Caco-2 (cell line): ENCODE measurements at regions not wholly inside any gene's neighbourhood (a gene's known extent, or its start where the extent isn't known, plus 50 kb on each side); places are given as distances from the start of the nearest gene placed in this dataset.

ENCODE experiments used
- BruUV-seq: library from RNA; stranded (reverse); fragments of 400-500 nt; replicated peaks from 2 replicates; lab custom pipeline; 2021; lab: Mats Ljungman, UMichigan
- CTCF ChIA-PET: fragments of 300-600 bp; sonication (Branson Sonifier 250); formaldehyde crosslinking; loops from one replicate; lab custom pipeline; 2022; ENCODE audit warnings: antibody characterized with exemption; lab: Charles Lee
- POLR2A ChIA-PET: fragments of 300-600 bp; sonication (Branson Sonifier 250); formaldehyde crosslinking; loops from one replicate; lab custom pipeline; 2022; ENCODE audit warnings: antibody characterized with exemption; lab: Charles Lee
- DNase-seq, 2 experiments: peaks; one replicate each; pipeline versions ENCODE4 v3.0.0 to v3.0.0-alpha.2; 2020 to 2022
- H3K27me3 ChIP-seq: replicated peaks from 2 replicates; pipeline ENCODE4 v1.6.0; 2011; ENCODE audit warnings: low read length; ENCODE audit not compliant: control insufficient read depth, insufficient read depth
- H3K36me3 ChIP-seq: 2 replicates; pipeline ENCODE4 v1.5.1; 2011; ENCODE audit warnings: low read length; ENCODE audit not compliant: control insufficient read depth, insufficient read depth
- H3K4me1 ChIP-seq: fragments of 250-450 bp; sonication (Bioruptor Pico); 2 replicates; pipeline ENCODE4 v1.5.1; 2020; ENCODE audit warnings: mild to moderate bottlenecking
- H3K4me3 ChIP-seq: 2 replicates; pipeline ENCODE4 v1.5.1; 2011; ENCODE audit warnings: low read depth, mild to moderate bottlenecking, control low read depth, low read length
- H3K9me3 ChIP-seq: fragments of 250-450 bp; sonication (Bioruptor Pico); 2 replicates; pipeline ENCODE4 v1.5.1; 2020; ENCODE audit warnings: mild to moderate bottlenecking, moderate library complexity
- H3K27ac Mint-ChIP-seq: one replicate; pipeline ENCODE4 v1.8.0; 2022; ENCODE audit warnings: mixed read lengths; ENCODE audit not compliant: unreplicated experiment
- H3K27me3 Mint-ChIP-seq: one replicate; pipeline ENCODE4 v1.8.0; 2022; ENCODE audit warnings: mixed read lengths; ENCODE audit not compliant: insufficient read depth, unreplicated experiment
- H3K36me3 Mint-ChIP-seq: one replicate; pipeline ENCODE4 v1.8.0; 2022; ENCODE audit warnings: mild to moderate bottlenecking, mixed read lengths; ENCODE audit not compliant: insufficient read depth, unreplicated experiment
- H3K4me1 Mint-ChIP-seq: one replicate; pipeline ENCODE4 v1.8.0; 2022; ENCODE audit warnings: low read depth, mixed read lengths; ENCODE audit not compliant: unreplicated experiment
- H3K4me3 Mint-ChIP-seq: one replicate; pipeline ENCODE4 v1.8.0; 2022; ENCODE audit warnings: mild to moderate bottlenecking, moderate library complexity, mixed read lengths; ENCODE audit not compliant: unreplicated experiment
- H3K9me3 Mint-ChIP-seq: one replicate; pipeline ENCODE4 v1.8.0; 2022; ENCODE audit warnings: mixed read lengths; ENCODE audit not compliant: unreplicated experiment
- CTCF ChIP-seq, 2 experiments: fragments of 200-600 bp in 1 of 2; IDR thresholded peaks; 1 replicate in 1 of 2; 2 replicates in 1 of 2; pipeline versions ENCODE4 v1.5.1 to v1.8.0; 2011 to 2022; ENCODE audit warnings: antibody characterized with exemption in 1 of 2, control low read depth in 1 of 2, inconsistent platforms in 1 of 2, low read depth in 1 of 2, low read length in 1 of 2, mild to moderate bottlenecking in 1 of 2, moderate library complexity in 1 of 2; ENCODE audit not compliant: insufficient read depth in 1 of 2, severe bottlenecking in 1 of 2, unreplicated experiment in 1 of 2
- intact Hi-C: fragments of 100-400 bp; cut with micrococcal nuclease; formaldehyde crosslinking; loops from one replicate; pipeline ENCODE4 v1.10.0; 2022; ENCODE audit not compliant: unreplicated experiment

DNA sequence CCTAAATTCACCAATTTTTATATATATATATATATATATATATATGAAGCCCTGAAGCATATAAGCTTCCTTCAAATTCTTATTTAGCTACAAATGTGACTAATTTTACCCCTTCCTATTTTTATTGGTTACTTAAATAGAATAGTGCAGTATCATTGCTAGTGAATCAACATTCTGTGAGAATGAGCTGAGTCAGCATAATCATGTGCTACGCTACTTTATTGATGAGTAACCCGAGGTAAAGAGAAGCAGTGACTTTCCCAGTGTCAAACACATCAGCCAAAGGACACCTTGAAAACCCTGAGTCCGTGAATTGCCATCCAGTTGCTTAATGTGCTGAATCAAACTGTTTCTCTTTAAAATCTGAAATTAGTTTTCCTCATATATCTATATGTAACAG, 546.2 kb downstream of the DMRTA1 start:
- Mint-ChIP-seq H3K9me3 (no peaks in the 10 kb centered on the region), H3K27ac (no peak overlapping the region), H3K36me3 (no peaks in the 10 kb centered on the region), H3K27me3 (no peaks in the 10 kb centered on the region), H3K4me3 (no peak overlapping the region), H3K4me1 (no peaks in the 10 kb centered on the region)
- ChIA-PET POLR2A (no interaction called here), CTCF (no interaction called here)
- no peak overlapping the region for H3K4me3 ChIP-seq
- no peak for TF ChIP-seq CTCF (IDR thresholded peaks at IDR 0.05; ENCODE audit: insufficient read depth in 1 of 2, low read depth in 1 of 2, low read length in 1 of 2, severe bottlenecking in 1 of 2, unreplicated experiment in 1 of 2)
- H3K9me3 ChIP-seq = no peaks in the 10 kb centered on the region
- H3K27me3 ChIP-seq = no peaks in the 10 kb centered on the region
- no peaks in the 10 kb centered on the region for H3K4me1 ChIP-seq
- DNase-seq = no peak
- no peaks in the 10 kb centered on the region for H3K36me3 ChIP-seq
- intact Hi-C loops = no loop called here
- BruUV-seq = no TSS peak

GRCh38 chr9:22997923-22998322, 551.3 kb downstream of the DMRTA1 start:
- no peaks in the 10 kb centered on the region for H3K36me3 Mint-ChIP-seq
- CTCF ChIA-PET = no interaction called here

DNA sequence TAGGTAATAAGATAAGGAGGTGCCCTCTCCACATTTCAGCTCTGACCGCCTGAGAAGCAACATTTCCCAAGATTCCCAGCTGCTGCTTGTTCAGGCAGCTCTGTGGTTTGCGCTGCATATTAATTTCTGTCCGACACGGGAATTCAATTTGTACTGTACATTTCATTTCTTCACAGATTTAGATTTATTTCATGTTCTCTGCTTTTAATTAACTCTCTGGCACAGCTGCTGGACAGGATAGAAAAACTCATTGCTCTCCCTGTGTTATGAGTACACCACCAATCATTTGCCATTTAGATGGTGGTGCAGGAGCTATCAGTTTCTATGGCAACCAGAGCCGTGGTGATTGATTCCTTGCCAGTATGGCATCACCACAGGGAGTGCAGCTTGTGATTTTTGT, 558.5 kb downstream of the DMRTA1 start:
- CTCF ChIA-PET = no interaction called here

More at GRCh38 chr9:22997923-22998322, 551.3 kb downstream of the DMRTA1 start:
- POLR2A ChIA-PET = no interaction called here
- Mint-ChIP-seq H3K9me3 (no peaks in the 10 kb centered on the region), H3K27ac (no peak overlapping the region), H3K4me3 (no peak overlapping the region), H3K27me3 (no peaks in the 10 kb centered on the region), H3K4me1 (no peaks in the 10 kb centered on the region)
- BruUV-seq = no TSS peak
- Histone ChIP-seq H3K4me1 (no peaks in the 10 kb centered on the region), H3K27me3 (no peaks in the 10 kb centered on the region), H3K9me3 (no peaks in the 10 kb centered on the region), H3K36me3 (no peaks in the 10 kb centered on the region), H3K4me3 (no peak overlapping the region)
- TF ChIP-seq CTCF (IDR thresholded peaks at IDR 0.05; ENCODE audit: insufficient read depth in 1 of 2, low read depth in 1 of 2, low read length in 1 of 2, severe bottlenecking in 1 of 2, unreplicated experiment in 1 of 2) = no peak
- no peak for DNase-seq
- intact Hi-C loops = no loop called here

More for the DNA sequence above, 558.5 kb downstream of the DMRTA1 start:
- POLR2A ChIA-PET = no interaction called here
- Histone ChIP-seq H3K36me3 (no peaks in the 10 kb centered on the region), H3K27me3 (no peaks in the 10 kb centered on the region), H3K9me3 (no peaks in the 10 kb centered on the region), H3K4me1 (no peaks in the 10 kb centered on the region), H3K4me3 (no peak overlapping the region)
- no peak for DNase-seq
- Mint-ChIP-seq H3K36me3 (no peaks in the 10 kb centered on the region), H3K9me3 (no peaks in the 10 kb centered on the region), H3K27ac (no peak overlapping the region), H3K4me3 (no peak overlapping the region), H3K27me3 (no peaks in the 10 kb centered on the region), H3K4me1 (no peaks in the 10 kb centered on the region)
- intact Hi-C loops = no loop called here
- no TSS peak for BruUV-seq
- no peak for TF ChIP-seq CTCF (IDR thresholded peaks at IDR 0.05; ENCODE audit: insufficient read depth in 1 of 2, low read depth in 1 of 2, low read length in 1 of 2, severe bottlenecking in 1 of 2, unreplicated experiment in 1 of 2)
